ENCODE measurements at regions not wholly inside any gene's neighbourhood (a gene's known extent, or its start where the extent isn't known, plus 50 kb on each side); places are given as distances from the start of the nearest gene placed in this dataset.

- DNase-seq (ENCODE audit: low read depth) = no peak
- H3K4me3 ChIP-seq (ENCODE audit: low read length) = no peak overlapping the region
- TF ChIP-seq CTCF (conservative IDR thresholded peaks at IDR 0.05; ENCODE audit: low read depth, low read length) = no peak
Observed at GRCh38 chr9:38211002-38211401, 142.0 kb upstream of the SHB start.

- DNase-seq (ENCODE audit: low read depth) = peak; percentile 61
- no peak for TF ChIP-seq CTCF (conservative IDR thresholded peaks at IDR 0.05; ENCODE audit: low read depth, low read length)
- H3K4me3 ChIP-seq (ENCODE audit: low read length) = no peak overlapping the region
Observed at GRCh38 chr9:38208206-38208901, 139.3 kb upstream of the SHB start.

- no peak for DNase-seq (ENCODE audit: low read depth)
- H3K4me3 ChIP-seq (ENCODE audit: low read length) = no peak overlapping the region
- TF ChIP-seq CTCF (conservative IDR thresholded peaks at IDR 0.05; ENCODE audit: low read depth, low read length) = no peak
Observed at GRCh38 chr9:38207247-38207778, 138.3 kb upstream of the SHB start.

GRCh38 chr9:38205279-38205678 lies 136.3 kb upstream of the SHB start:
- no peak overlapping the region for H3K4me3 ChIP-seq (ENCODE audit: low read length)
- no peak for TF ChIP-seq CTCF (conservative IDR thresholded peaks at IDR 0.05; ENCODE audit: low read depth, low read length)

GRCh38 chr9:38202336-38202938 lies 133.4 kb upstream of the SHB start:
- TF ChIP-seq CTCF (conservative IDR thresholded peaks at IDR 0.05; ENCODE audit: low read depth, low read length) = no peak
- no peak overlapping the region for H3K4me3 ChIP-seq (ENCODE audit: low read length)
- no peak for DNase-seq (ENCODE audit: low read depth)

More at GRCh38 chr9:38205279-38205678, 136.3 kb upstream of the SHB start:
- DNase-seq (ENCODE audit: low read depth) = no peak

GRCh38 chr9:38201844-38202243 lies 132.8 kb upstream of the SHB start:
- no peak overlapping the region for H3K4me3 ChIP-seq (ENCODE audit: low read length)
- DNase-seq (ENCODE audit: low read depth) = no peak
- TF ChIP-seq CTCF (conservative IDR thresholded peaks at IDR 0.05; ENCODE audit: low read depth, low read length) = no peak

- DNase-seq (ENCODE audit: low read depth) = no peak
- no peak overlapping the region for H3K4me3 ChIP-seq (ENCODE audit: low read length)
- TF ChIP-seq CTCF (conservative IDR thresholded peaks at IDR 0.05; ENCODE audit: low read depth, low read length) = no peak
Observed at GRCh38 chr9:38200431-38200830, 131.4 kb upstream of the SHB start.
